ENCODE measurements at regions not wholly inside any gene's neighbourhood (a gene's known extent, or its start where the extent isn't known, plus 50 kb on each side); places are given as distances from the start of the nearest gene placed in this dataset.

- H3K4me1 ChIP-seq (ENCODE audit: insufficient read depth, poor library complexity, severe bottlenecking) = no peaks in the 10 kb centered on the region
- TF ChIP-seq CTCF (IDR thresholded peaks at IDR 0.05; ENCODE audit: poor library complexity, severe bottlenecking) = no peak
- H3K27me3 ChIP-seq (ENCODE audit: insufficient read depth, poor library complexity, severe bottlenecking) = no peaks in the 10 kb centered on the region
- no peak overlapping the region for H3K4me3 ChIP-seq (ENCODE audit: severe bottlenecking)
- no peaks in the 10 kb centered on the region for H3K9me3 ChIP-seq (ENCODE audit: severe bottlenecking)
- no peaks in the 10 kb centered on the region for H3K36me3 ChIP-seq (ENCODE audit: low read depth)
- H3K27ac ChIP-seq (ENCODE audit: poor library complexity, severe bottlenecking) = no peak overlapping the region
- ATAC-seq (ENCODE audit: low read depth) = no peak
- no peak for DNase-seq (ENCODE audit: low spot score)
These were observed 354.8 kb downstream of the CD83 start for GRCh38 chr6:14472255-14472985.

GRCh38 chr6:14472986-14473337 is 355.4 kb downstream of the CD83 start:
- no peak for DNase-seq (ENCODE audit: low spot score)
- Histone ChIP-seq H3K36me3 (ENCODE audit: low read depth) (no peaks in the 10 kb centered on the region), H3K27ac (ENCODE audit: poor library complexity, severe bottlenecking) (no peak overlapping the region), H3K4me1 (ENCODE audit: insufficient read depth, poor library complexity, severe bottlenecking) (no peaks in the 10 kb centered on the region), H3K9me3 (ENCODE audit: severe bottlenecking) (no peaks in the 10 kb centered on the region), H3K4me3 (ENCODE audit: severe bottlenecking) (no peak overlapping the region), H3K27me3 (ENCODE audit: insufficient read depth, poor library complexity, severe bottlenecking) (no peaks in the 10 kb centered on the region)
- TF ChIP-seq CTCF (IDR thresholded peaks at IDR 0.05; ENCODE audit: poor library complexity, severe bottlenecking) = no peak
- ATAC-seq (ENCODE audit: low read depth) = no peak

- no peak for ATAC-seq (ENCODE audit: low read depth)
- no peak for DNase-seq (ENCODE audit: low spot score)
- no peaks in the 10 kb centered on the region for H3K4me1 ChIP-seq (ENCODE audit: insufficient read depth, poor library complexity, severe bottlenecking)
These were observed 357.2 kb downstream of the CD83 start for GRCh38 chr6:14474816-14475215.

GRCh38 chr6:14475306-14475705 is 357.7 kb downstream of the CD83 start:
- no peak for ATAC-seq (ENCODE audit: low read depth)
- no peak for DNase-seq (ENCODE audit: low spot score)
- Histone ChIP-seq H3K4me1 (ENCODE audit: insufficient read depth, poor library complexity, severe bottlenecking) (no peaks in the 10 kb centered on the region), H3K27me3 (ENCODE audit: insufficient read depth, poor library complexity, severe bottlenecking) (no peaks in the 10 kb centered on the region), H3K9me3 (ENCODE audit: severe bottlenecking) (no peaks in the 10 kb centered on the region), H3K27ac (ENCODE audit: poor library complexity, severe bottlenecking) (no peak overlapping the region), H3K36me3 (ENCODE audit: low read depth) (no peaks in the 10 kb centered on the region), H3K4me3 (ENCODE audit: severe bottlenecking) (no peak overlapping the region)
- no peak for TF ChIP-seq CTCF (IDR thresholded peaks at IDR 0.05; ENCODE audit: poor library complexity, severe bottlenecking)

More at GRCh38 chr6:14474816-14475215, 357.2 kb downstream of the CD83 start:
- no peaks in the 10 kb centered on the region for H3K27me3 ChIP-seq (ENCODE audit: insufficient read depth, poor library complexity, severe bottlenecking)
- H3K36me3 ChIP-seq (ENCODE audit: low read depth) = no peaks in the 10 kb centered on the region
- no peak overlapping the region for H3K4me3 ChIP-seq (ENCODE audit: severe bottlenecking)
- H3K9me3 ChIP-seq (ENCODE audit: severe bottlenecking) = no peaks in the 10 kb centered on the region
- no peak overlapping the region for H3K27ac ChIP-seq (ENCODE audit: poor library complexity, severe bottlenecking)
- TF ChIP-seq CTCF (IDR thresholded peaks at IDR 0.05; ENCODE audit: poor library complexity, severe bottlenecking) = no peak

- H3K4me3 ChIP-seq (ENCODE audit: severe bottlenecking) = no peak overlapping the region
- no peaks in the 10 kb centered on the region for H3K9me3 ChIP-seq (ENCODE audit: severe bottlenecking)
- H3K27ac ChIP-seq (ENCODE audit: poor library complexity, severe bottlenecking) = no peak overlapping the region
- DNase-seq (ENCODE audit: low spot score) (no peak), ATAC-seq (ENCODE audit: low read depth) (no peak)
- H3K36me3 ChIP-seq (ENCODE audit: low read depth) = no peaks in the 10 kb centered on the region
- no peak for TF ChIP-seq CTCF (IDR thresholded peaks at IDR 0.05; ENCODE audit: poor library complexity, severe bottlenecking)
- H3K4me1 ChIP-seq (ENCODE audit: insufficient read depth, poor library complexity, severe bottlenecking) = no peaks in the 10 kb centered on the region
- no peaks in the 10 kb centered on the region for H3K27me3 ChIP-seq (ENCODE audit: insufficient read depth, poor library complexity, severe bottlenecking)
These were observed 359.4 kb downstream of the CD83 start for GRCh38 chr6:14476793-14477531.
